Neural cell (in vitro differentiated cells): ENCODE measurements at regions not wholly inside any gene's neighbourhood (a gene's known extent, or its start where the extent isn't known, plus 50 kb on each side); places are given as distances from the start of the nearest gene placed in this dataset.

Source experiments
- H2AFZ ChIP-seq: fragments of 200-600, 300-800 bp; sonication (generic), shearing (Covaris generic); 2 replicates; pipeline ENCODE4 v1.6.0; 2014; ENCODE audit warnings: low read depth, mild to moderate bottlenecking, antibody characterized with exemption, low read length, moderate library complexity
- H3F3A ChIP-seq: fragments of 200-600 bp; shearing (Covaris generic); 2 replicates; pipeline ENCODE4 v1.6.1; 2016; ENCODE audit warnings: mild to moderate bottlenecking, moderate library complexity, mixed read lengths, antibody characterized with exemption, low read length; ENCODE audit not compliant: insufficient read depth, poor library complexity, severe bottlenecking
- H3K27ac ChIP-seq: fragments of 200-600, 300-800 bp; sonication (generic), shearing (Covaris generic); 2 replicates; pipeline ENCODE4 v1.5.1; 2014; ENCODE audit warnings: mild to moderate bottlenecking, low read length, moderate library complexity
- H3K27me3 ChIP-seq: fragments of 300-800, 200-600 bp; sonication (generic), shearing (Covaris generic); 2 replicates; pipeline ENCODE4 v1.6.0; 2014; ENCODE audit warnings: mild to moderate bottlenecking, low read depth, low read length, moderate library complexity; ENCODE audit not compliant: insufficient read depth
- H3K36me3 ChIP-seq: fragments of 300-800, 200-600 bp; sonication (generic), shearing (Covaris generic); 2 replicates; pipeline ENCODE4 v1.5.1; 2014; ENCODE audit warnings: mild to moderate bottlenecking, antibody characterized with exemption, low read length, moderate library complexity; ENCODE audit not compliant: insufficient read depth
- H3K4me2 ChIP-seq: fragments of 300-800, 200-600 bp; sonication (generic), shearing (Covaris generic); 2 replicates; pipeline ENCODE4 v1.6.0; 2014; ENCODE audit warnings: mild to moderate bottlenecking, low read length
- H3K4me3 ChIP-seq: fragments of 300-800, 200-600 bp; sonication (generic), shearing (Covaris generic); 2 replicates; pipeline ENCODE4 v1.5.1; 2014; ENCODE audit warnings: mild to moderate bottlenecking, low read length, moderate library complexity
- H3K79me2 ChIP-seq: fragments of 200-600 bp; shearing (Covaris generic); replicated peaks from 2 replicates; pipeline ENCODE4 v1.6.0; 2014; ENCODE audit warnings: mild to moderate bottlenecking, low read length, moderate library complexity; ENCODE audit not compliant: insufficient read depth
- H3K9ac ChIP-seq: fragments of 300-800, 200-600 bp; sonication (generic), shearing (Covaris generic); 2 replicates; pipeline ENCODE4 v1.6.1; 2016; ENCODE audit warnings: mild to moderate bottlenecking, low read length, mixed read lengths
- H3K9me2 ChIP-seq: fragments of 200-600 bp; shearing (Covaris generic); 2 replicates; pipeline ENCODE4 v1.6.1; 2016; ENCODE audit warnings: mild to moderate bottlenecking, low read length, mixed read lengths; ENCODE audit not compliant: insufficient read depth
- H3K9me3 ChIP-seq: fragments of 200-600, 300-800 bp; sonication (generic), shearing (Covaris generic); 2 replicates; pipeline ENCODE4 v1.6.1; 2016; ENCODE audit warnings: mild to moderate bottlenecking, mixed run types, low read length, moderate library complexity, mixed read lengths
- H4K20me1 ChIP-seq: fragments of 200-600 bp; shearing (Covaris generic); 2 replicates; pipeline ENCODE4 v1.6.1; 2016; ENCODE audit warnings: mild to moderate bottlenecking, mixed run types; ENCODE audit not compliant: insufficient read depth
- CTCF ChIP-seq: fragments of 450-650 bp; IDR thresholded peaks from 2 replicates; pipeline ENCODE4 v1.5.1; 2014; ENCODE audit warnings: antibody characterized with exemption, mild to moderate bottlenecking, moderate library complexity; ENCODE audit not compliant: poor library complexity, severe bottlenecking
- EP300 ChIP-seq: fragments of 450-650 bp; conservative IDR thresholded peaks from 2 replicates; pipeline ENCODE4 v1.6.1; 2014; ENCODE audit warnings: antibody characterized with exemption, mild to moderate bottlenecking, moderate library complexity; ENCODE audit not compliant: poor library complexity, severe bottlenecking
- EZH2 ChIP-seq: fragments of 200-600, 300-800 bp; shearing (Covaris generic), sonication (generic); IDR thresholded peaks from 2 replicates; pipeline ENCODE4 v1.6.1; 2014; ENCODE audit warnings: antibody characterized with exemption, low read length, borderline replicate concordance, mild to moderate bottlenecking; ENCODE audit not compliant: insufficient read depth, poor library complexity, severe bottlenecking
- MXI1 ChIP-seq: fragments of 450-650 bp; conservative IDR thresholded peaks from 2 replicates; pipeline ENCODE4 v1.6.1; 2014; ENCODE audit warnings: antibody characterized with exemption, mild to moderate bottlenecking; ENCODE audit not compliant: poor library complexity, severe bottlenecking
- POLR2AphosphoS5 ChIP-seq: IDR thresholded peaks from 2 replicates; pipeline ENCODE4 v1.6.1; 2012
- RAD21 ChIP-seq: fragments of 450-650 bp; conservative IDR thresholded peaks from 2 replicates; pipeline ENCODE4 v1.6.1; 2014; ENCODE audit warnings: antibody characterized with exemption, mild to moderate bottlenecking, moderate library complexity
- SMC3 ChIP-seq: fragments of 450-650 bp; conservative IDR thresholded peaks from 2 replicates; pipeline ENCODE4 v1.6.1; 2014; ENCODE audit warnings: antibody characterized with exemption, mild to moderate bottlenecking, moderate library complexity; ENCODE audit not compliant: poor library complexity
- TAF1 ChIP-seq: IDR thresholded peaks from 2 replicates; pipeline ENCODE4 v1.6.1; 2012; ENCODE audit warnings: low read depth
- TF ChIP-seq, protein P1 (sequence below): IDR thresholded peaks from 2 replicates; pipeline ENCODE4 v1.6.1; 2012; ENCODE audit warnings: borderline replicate concordance

DNA sequence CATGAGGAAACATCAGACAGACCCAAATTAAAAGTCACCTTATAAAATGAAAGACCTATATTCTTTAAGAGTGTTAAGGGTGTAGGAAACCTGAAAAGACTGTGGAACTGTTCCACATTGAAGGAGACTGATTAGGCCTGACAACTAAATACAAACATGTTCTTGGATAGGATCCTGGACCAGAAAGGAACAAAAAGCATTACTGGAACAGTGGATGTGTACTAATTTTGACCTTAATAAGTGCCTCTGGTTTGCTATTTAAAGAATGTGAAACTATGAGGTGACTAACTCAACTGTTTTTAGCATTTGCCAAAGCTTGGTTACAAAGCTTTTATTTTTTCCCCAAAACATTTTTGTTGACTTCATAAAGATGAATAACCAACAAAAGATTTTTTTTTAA, 340.6 kb downstream of the CAAP1 start:
- Histone ChIP-seq H3K27ac (no peak overlapping the region), H3K9ac (no peak overlapping the region), H3K9me3 (no peaks in the 10 kb centered on the region), H3K9me2 (no peaks in the 10 kb centered on the region), H3K4me2 (no peak overlapping the region), H3K4me3 (no peak overlapping the region), H2AFZ (no peak overlapping the region), H3F3A (no peaks in the 10 kb centered on the region), H4K20me1 (no peaks in the 10 kb centered on the region), H3K27me3 (no peaks in the 10 kb centered on the region), H3K79me2 (no peaks in the 10 kb centered on the region), H3K36me3 (no peaks in the 10 kb centered on the region)
- TF ChIP-seq EP300 (no peak), MXI1 (no peak), CTCF (no peak), TAF1 (no peak), RAD21 (no peak), EZH2 (no peak), SMC3 (no peak), POLR2AphosphoS5 (no peak)
- TF ChIP-seq, protein P1, sequence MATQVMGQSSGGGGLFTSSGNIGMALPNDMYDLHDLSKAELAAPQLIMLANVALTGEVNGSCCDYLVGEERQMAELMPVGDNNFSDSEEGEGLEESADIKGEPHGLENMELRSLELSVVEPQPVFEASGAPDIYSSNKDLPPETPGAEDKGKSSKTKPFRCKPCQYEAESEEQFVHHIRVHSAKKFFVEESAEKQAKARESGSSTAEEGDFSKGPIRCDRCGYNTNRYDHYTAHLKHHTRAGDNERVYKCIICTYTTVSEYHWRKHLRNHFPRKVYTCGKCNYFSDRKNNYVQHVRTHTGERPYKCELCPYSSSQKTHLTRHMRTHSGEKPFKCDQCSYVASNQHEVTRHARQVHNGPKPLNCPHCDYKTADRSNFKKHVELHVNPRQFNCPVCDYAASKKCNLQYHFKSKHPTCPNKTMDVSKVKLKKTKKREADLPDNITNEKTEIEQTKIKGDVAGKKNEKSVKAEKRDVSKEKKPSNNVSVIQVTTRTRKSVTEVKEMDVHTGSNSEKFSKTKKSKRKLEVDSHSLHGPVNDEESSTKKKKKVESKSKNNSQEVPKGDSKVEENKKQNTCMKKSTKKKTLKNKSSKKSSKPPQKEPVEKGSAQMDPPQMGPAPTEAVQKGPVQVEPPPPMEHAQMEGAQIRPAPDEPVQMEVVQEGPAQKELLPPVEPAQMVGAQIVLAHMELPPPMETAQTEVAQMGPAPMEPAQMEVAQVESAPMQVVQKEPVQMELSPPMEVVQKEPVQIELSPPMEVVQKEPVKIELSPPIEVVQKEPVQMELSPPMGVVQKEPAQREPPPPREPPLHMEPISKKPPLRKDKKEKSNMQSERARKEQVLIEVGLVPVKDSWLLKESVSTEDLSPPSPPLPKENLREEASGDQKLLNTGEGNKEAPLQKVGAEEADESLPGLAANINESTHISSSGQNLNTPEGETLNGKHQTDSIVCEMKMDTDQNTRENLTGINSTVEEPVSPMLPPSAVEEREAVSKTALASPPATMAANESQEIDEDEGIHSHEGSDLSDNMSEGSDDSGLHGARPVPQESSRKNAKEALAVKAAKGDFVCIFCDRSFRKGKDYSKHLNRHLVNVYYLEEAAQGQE = no peak

GRCh38 chr9:26551451-26551850, 341.2 kb downstream of the CAAP1 start:
- Histone ChIP-seq H3K9ac (no peak overlapping the region), H3K79me2 (no peaks in the 10 kb centered on the region), H3K4me2 (no peak overlapping the region), H3K4me3 (no peak overlapping the region), H3K27me3 (no peaks in the 10 kb centered on the region), H3K9me3 (no peaks in the 10 kb centered on the region), H3F3A (no peaks in the 10 kb centered on the region), H2AFZ (no peak overlapping the region), H3K27ac (no peak overlapping the region), H4K20me1 (no peaks in the 10 kb centered on the region), H3K36me3 (no peaks in the 10 kb centered on the region), H3K9me2 (no peaks in the 10 kb centered on the region)
- TF ChIP-seq EP300 (no peak), RAD21 (no peak), MXI1 (no peak)
